ENCODE measurements at regions not wholly inside any gene's neighbourhood (a gene's known extent, or its start where the extent isn't known, plus 50 kb on each side); places are given as distances from the start of the nearest gene placed in this dataset.

DNA sequence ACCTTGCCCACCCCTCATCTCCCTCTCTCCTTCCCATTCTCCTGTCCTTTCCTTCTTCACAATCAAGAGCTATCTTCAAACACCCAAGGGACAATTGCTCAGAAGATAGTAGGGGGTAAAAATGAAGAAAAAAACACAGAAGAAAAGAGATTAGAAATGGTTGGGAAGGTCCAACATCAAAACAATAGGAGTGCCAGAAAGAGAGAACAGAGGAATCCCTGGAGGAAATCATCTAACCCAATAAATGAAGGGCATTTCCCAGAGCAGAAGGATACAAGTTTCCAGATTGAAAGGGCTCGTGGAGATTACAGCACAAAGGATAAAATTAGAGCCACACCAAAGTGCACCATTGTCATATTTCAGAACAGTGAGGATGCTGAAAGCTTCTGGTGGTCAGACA, 145.6 kb downstream of the OAT start:
- POLR2A ChIA-PET: no interaction called here

DNA sequence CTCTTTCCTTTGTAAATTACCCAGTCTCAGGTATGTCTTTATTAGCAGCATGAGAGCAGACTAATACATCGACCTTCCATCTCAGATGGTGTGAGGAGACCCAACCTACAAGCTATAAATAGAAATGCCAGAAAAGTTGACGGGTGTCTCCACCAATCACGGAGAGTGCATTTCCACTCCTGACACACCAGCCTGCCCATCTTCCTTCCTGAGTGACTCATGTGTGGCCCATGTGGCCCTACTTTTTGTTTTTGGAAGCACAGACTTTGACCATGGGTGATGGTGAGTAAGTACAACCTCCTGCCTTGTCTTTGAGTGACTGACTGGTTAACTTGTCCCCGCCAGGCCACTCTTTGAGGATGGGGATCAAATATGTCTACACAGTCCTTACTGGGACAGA, 147.0 kb downstream of the OAT start:
- no peak for DNase-seq
- no peak for ATAC-seq
- Mint-ChIP-seq H3K4me1 (ENCODE audit: low read depth) (no peaks in the 10 kb centered on the region), H3K36me3 (ENCODE audit: low read depth) (no peaks in the 10 kb centered on the region), H3K4me3 (no peak overlapping the region), H3K9me3 (ENCODE audit: insufficient read depth) (peaks cover 14% of the 10 kb centered on the region), H3K27me3 (ENCODE audit: low read depth) (peaks cover 10% of the 10 kb centered on the region), H3K27ac (no peak overlapping the region)
- ChIA-PET CTCF (no interaction called here), POLR2A (no interaction called here)

More for the DNA sequence above, 145.6 kb downstream of the OAT start:
- Mint-ChIP-seq H3K4me1 (ENCODE audit: low read depth) (no peaks in the 10 kb centered on the region), H3K27ac (no peak overlapping the region), H3K36me3 (ENCODE audit: low read depth) (no peaks in the 10 kb centered on the region), H3K27me3 (ENCODE audit: low read depth) (peaks cover 10% of the 10 kb centered on the region), H3K9me3 (ENCODE audit: insufficient read depth) (peaks cover 14% of the 10 kb centered on the region), H3K4me3 (no peak overlapping the region)
- CTCF ChIA-PET: no interaction called here
- DNase-seq: no peak
- no peak for ATAC-seq

DNA sequence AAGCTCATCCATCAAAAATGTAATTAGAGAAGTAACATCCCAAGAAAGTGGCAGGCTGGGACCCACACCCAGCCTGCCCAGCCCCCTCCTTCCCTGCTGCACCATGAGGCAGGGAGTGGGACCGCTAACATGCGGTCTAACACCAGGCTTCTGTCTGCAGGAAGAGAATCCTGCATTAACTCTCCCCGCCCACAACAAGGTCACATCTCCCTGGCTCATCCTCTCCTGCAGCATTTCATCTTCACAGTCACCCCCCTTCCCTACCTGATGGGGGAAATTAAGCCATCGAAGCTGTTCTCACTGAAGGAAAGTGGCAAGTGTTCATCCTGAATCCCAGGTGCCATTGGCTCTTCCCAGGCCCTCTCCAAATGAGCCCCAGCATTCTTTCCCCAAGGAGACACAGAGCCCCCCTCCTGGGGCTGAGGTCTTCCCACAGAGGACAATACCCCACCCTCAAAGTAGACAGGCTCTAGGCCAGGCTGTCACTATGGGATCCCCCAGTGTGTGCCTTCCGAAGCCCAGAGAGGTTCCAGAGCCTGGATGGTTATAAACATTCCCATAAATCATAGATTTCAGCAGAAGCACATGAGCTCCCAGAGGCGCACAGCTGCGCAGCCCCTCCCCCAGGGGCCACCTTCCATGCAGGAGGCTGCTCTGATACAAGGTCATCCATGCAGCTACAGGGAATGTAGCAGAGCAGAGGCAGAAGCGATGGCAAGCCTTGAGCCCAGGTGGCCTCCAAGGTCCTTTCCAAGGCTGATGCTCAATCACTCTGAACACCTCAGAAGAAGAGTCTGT, 148.0 kb downstream of the OAT start:
- no peaks in the 10 kb centered on the region for H3K4me1 Mint-ChIP-seq (ENCODE audit: low read depth)
- H3K4me3 Mint-ChIP-seq: no peak overlapping the region
- H3K27ac Mint-ChIP-seq: no peak overlapping the region
- ChIA-PET POLR2A (no interaction called here), CTCF (no interaction called here)
- H3K9me3 Mint-ChIP-seq (ENCODE audit: insufficient read depth): peaks cover 14% of the 10 kb centered on the region
- DNase-seq (no peak), ATAC-seq (no peak)
- no peaks in the 10 kb centered on the region for H3K36me3 Mint-ChIP-seq (ENCODE audit: low read depth)
- peaks cover 10% of the 10 kb centered on the region for H3K27me3 Mint-ChIP-seq (ENCODE audit: low read depth)

DNA sequence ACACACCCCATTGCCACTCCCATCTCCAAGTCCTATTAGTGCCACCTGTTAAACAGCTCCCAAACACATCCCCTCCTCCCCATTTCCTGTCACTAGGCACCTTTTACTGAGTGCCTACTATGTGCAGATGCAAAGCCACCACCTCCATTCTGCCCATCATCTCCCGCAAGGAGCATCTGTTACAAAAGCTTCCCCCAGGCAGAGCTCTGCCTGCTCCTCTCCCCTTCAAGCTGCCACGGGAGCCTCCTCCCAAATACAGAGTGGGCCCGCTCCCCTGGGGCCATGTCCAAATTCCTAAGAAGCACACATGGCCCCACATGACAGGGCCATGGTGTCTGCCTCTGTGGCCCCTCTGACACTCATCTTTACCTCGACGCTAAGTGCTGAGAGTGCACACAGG, 149.7 kb downstream of the OAT start:
- DNase-seq (no peak), ATAC-seq (no peak)
- Mint-ChIP-seq H3K36me3 (ENCODE audit: low read depth) (no peaks in the 10 kb centered on the region), H3K27ac (no peak overlapping the region), H3K9me3 (ENCODE audit: insufficient read depth) (peaks cover 14% of the 10 kb centered on the region), H3K27me3 (ENCODE audit: low read depth) (peaks cover 4% of the 10 kb centered on the region), H3K4me1 (ENCODE audit: low read depth) (no peaks in the 10 kb centered on the region), H3K4me3 (no peak overlapping the region)
- ChIA-PET CTCF (no interaction called here), POLR2A (no interaction called here)

DNA sequence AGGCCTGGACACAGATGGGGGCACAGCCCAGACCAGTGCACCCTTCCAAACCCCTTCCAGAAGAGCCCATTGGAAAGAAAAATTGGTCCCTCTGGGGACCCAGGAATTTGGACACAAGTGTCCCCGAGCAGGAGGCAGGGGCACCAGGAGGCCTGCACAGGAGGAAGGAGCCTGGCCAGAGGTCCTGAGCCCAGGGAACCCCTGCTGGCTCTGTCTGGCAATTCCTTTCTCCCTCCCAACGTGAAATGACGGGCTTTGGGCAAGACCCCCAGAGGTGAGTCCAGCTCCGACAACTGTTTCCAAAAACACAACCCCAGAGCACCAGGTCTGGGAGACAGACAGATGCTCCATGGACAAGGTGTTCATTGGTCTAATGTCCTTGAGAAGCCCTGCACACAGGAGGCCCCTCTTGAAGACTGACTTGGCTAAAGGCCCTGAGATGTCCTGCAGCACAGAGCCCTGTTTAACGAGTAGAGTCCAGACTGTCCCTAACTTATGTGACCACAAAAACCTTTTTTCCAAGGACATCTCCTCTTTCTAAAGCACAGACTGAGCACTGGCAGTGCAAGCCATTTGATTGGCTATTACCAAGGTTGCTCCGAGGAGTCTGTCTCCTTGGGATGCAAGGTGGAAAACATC, 150.7 kb downstream of the OAT start:
- Mint-ChIP-seq H3K4me1 (ENCODE audit: low read depth) (no peaks in the 10 kb centered on the region), H3K9me3 (ENCODE audit: insufficient read depth) (peaks cover 10% of the 10 kb centered on the region), H3K36me3 (ENCODE audit: low read depth) (no peaks in the 10 kb centered on the region), H3K4me3 (no peak overlapping the region), H3K27ac (no peak overlapping the region), H3K27me3 (ENCODE audit: low read depth) (peaks cover under 1% of the 10 kb centered on the region)
- POLR2A ChIA-PET: no interaction called here
- DNase-seq (no peak), ATAC-seq (no peak)
- CTCF ChIA-PET: no interaction called here

DNA sequence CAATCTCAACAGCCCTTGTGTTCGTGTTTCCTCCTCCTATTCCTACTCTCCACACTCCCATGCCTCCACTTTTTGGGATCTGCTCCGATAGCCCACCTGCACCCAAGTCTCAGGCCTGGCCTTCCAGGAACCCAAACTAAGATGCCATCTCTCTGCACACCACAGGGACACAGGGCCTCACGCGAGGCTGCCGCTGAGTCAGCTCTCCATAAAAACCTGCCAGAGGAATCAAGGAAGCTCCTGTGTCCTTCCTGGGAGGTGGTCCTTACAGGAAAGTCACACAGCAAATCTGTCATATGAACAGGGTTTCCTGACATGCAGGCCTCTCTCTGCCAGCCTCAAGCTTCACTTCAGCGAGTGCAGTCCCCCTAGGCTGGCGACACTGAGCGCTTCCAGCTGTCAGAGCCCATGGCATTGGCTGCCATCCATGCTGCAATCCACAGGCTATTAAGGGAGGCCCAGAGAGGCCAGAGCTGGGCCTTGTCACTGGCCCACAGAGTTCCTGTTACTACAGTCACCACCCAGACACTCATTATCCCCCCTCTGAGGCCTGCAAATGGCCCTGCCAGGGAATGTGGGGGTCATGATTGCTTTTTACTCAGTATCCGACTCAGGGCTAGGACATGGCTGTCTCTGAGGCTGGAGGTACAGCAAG, 151.4 kb downstream of the OAT start:
- no peak for ATAC-seq

DNA sequence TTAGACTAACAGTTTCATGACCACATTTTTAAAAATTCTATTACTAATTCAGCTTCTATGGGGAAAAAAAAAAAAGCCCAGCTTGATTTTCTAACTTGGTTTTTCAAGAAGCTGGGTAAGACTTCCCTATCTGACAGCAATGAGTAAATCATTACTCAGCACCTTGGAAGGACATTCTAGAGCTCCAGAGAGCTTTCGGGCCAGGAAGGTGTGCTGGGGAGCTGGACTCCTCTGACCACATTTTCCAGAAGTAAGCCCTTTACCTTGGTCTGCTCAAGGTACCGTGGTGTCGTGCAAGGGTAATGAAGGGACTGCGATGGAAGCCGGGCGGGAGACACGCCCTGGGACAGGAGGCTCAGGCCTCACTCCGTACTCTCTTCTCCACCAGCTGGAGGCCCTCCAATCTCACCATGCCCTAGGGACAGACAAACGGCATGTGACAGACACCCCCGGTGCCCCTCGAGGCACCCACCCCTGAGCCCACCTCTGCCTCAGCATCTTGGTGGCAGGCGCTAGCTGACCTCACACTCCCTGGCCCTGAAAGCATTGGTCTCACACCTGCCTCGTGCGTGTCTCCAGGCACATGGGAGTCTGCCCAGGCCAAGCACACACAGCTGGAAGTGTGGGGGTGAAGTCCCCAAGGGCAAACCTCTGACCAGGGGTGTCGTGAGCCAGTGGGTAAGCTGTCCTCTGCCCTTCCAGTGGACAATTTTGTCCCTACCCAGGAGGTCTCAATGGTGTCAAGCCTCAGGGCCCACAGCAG, 152.1 kb downstream of the OAT start:
- no peak overlapping the region for H3K27ac Mint-ChIP-seq
- H3K27me3 Mint-ChIP-seq (ENCODE audit: low read depth): no peaks in the 10 kb centered on the region
- ATAC-seq: no peak
- H3K9me3 Mint-ChIP-seq (ENCODE audit: insufficient read depth): no peaks in the 10 kb centered on the region
- no peaks in the 10 kb centered on the region for H3K36me3 Mint-ChIP-seq (ENCODE audit: low read depth)
- no peak for DNase-seq
- ChIA-PET POLR2A (interaction anchor here (0.7 kb wide), 1 partner anchor 62 kb away, joined by 3 read pairs; no protein-coding TSS in a partner anchor), CTCF (no interaction called here)
- H3K4me3 Mint-ChIP-seq: no peak overlapping the region
- no peaks in the 10 kb centered on the region for H3K4me1 Mint-ChIP-seq (ENCODE audit: low read depth)

More for the DNA sequence above, 151.4 kb downstream of the OAT start:
- CTCF ChIA-PET: no interaction called here
- Mint-ChIP-seq H3K36me3 (ENCODE audit: low read depth) (no peaks in the 10 kb centered on the region), H3K9me3 (ENCODE audit: insufficient read depth) (peaks cover 4% of the 10 kb centered on the region), H3K4me1 (ENCODE audit: low read depth) (no peaks in the 10 kb centered on the region), H3K4me3 (no peak overlapping the region), H3K27ac (no peak overlapping the region), H3K27me3 (ENCODE audit: low read depth) (no peaks in the 10 kb centered on the region)
- DNase-seq: no peak
- POLR2A ChIA-PET: interaction anchor here (0.7 kb wide), 1 partner anchor 62 kb away, joined by 3 read pairs; no protein-coding TSS in a partner anchor

DNA sequence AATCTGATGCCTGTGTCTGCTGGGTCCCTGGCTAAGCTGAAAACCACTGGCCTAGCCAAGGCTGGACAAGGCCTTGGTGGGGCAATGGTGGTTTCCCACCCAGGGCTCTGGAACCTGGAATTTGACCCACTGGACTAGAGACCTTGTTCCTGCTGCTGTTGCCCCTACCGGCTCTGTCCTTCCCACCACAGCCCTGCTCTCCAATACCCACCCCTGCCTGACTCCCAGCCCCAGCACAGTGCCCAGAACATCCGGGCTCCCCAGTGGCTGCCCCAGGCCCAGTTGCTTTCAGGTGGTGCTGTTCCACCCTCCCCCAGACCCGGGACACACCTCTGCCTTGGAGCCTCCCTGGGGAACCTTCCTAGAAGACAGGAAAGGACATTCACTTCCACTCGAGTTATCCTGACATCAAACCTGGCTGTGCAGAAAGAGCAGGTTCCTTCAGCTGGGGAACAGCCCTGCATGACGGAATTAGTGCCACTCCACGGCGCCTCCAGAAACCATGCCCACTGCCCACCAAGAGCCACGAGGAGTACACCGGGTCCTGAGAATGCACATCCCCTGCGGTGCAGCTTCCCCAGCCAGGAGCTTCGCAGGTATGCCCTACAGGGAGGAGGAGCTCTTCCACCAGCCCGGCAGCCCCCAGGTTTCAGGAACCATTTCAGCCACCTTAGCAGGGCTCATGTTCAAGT, 152.8 kb downstream of the OAT start:
- Mint-ChIP-seq H3K27ac (no peak overlapping the region), H3K4me3 (no peak overlapping the region), H3K27me3 (ENCODE audit: low read depth) (no peaks in the 10 kb centered on the region), H3K4me1 (ENCODE audit: low read depth) (no peaks in the 10 kb centered on the region), H3K36me3 (ENCODE audit: low read depth) (no peaks in the 10 kb centered on the region), H3K9me3 (ENCODE audit: insufficient read depth) (no peaks in the 10 kb centered on the region)
- POLR2A ChIA-PET: no interaction called here
- ATAC-seq: no peak
- CTCF ChIA-PET: no interaction called here
- no peak for DNase-seq

DNA sequence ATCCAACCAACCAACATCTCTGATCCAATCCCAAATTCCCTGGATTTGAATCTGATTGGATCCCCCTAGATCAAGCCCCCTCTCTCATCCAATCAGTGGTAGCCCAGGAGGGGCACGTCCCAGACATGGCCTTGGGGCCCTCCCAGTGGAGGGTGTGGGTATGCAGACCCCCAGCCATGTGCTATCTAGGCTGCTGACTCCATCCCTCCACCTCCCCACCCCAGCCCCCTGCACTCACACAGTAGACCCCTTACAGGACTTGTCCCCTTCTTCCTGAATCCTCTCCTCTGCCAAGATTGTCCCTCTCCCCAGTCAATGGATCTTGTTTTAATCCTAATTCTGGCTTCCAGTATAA, 153.4 kb downstream of the OAT start:
- no peak for DNase-seq
- ChIA-PET POLR2A (no interaction called here), CTCF (no interaction called here)
- H3K27me3 Mint-ChIP-seq (ENCODE audit: low read depth): no peaks in the 10 kb centered on the region
- H3K27ac Mint-ChIP-seq: no peak overlapping the region
- H3K4me1 Mint-ChIP-seq (ENCODE audit: low read depth): no peaks in the 10 kb centered on the region
- no peak for ATAC-seq
- H3K36me3 Mint-ChIP-seq (ENCODE audit: low read depth): no peaks in the 10 kb centered on the region
- no peak overlapping the region for H3K4me3 Mint-ChIP-seq
- H3K9me3 Mint-ChIP-seq (ENCODE audit: insufficient read depth): no peaks in the 10 kb centered on the region

DNA sequence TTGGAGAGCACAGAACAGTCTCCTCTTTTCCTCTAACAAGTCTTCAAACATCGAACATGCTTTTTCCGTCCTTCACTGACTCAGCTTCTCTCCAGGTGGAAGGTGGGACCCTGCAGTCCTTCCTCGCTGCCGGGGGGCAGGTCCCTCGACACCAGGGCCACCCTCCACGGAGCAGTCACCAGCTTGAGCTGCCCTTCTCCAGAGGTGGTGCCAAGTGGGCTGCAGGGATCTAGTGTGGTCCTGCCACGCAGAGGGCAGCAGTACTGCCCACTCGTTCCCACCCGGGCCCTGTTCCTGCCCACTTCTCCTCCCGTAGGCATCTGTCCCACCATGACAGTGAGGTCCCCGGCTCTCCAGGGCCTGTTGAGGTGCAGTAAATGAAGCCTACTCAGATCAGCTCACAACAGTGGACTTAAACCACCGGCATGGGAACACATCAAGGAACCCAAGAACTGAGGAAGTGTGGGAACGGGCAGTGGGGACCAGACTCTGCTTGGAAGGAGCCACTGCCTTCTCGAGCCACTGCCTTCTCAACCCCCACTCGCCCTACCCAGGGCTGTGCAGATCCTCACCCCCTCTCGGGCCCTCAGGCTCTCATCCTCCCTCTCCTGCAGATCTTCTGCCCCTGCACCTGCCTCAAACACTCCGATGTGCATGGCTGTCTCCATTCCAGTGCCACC, 153.9 kb downstream of the OAT start:
- CTCF ChIA-PET: interaction anchor here (1.0 kb wide), 1 partner anchor 124 kb away, joined by 3 read pairs; no protein-coding TSS in a partner anchor
- Mint-ChIP-seq H3K27ac (no peak overlapping the region), H3K4me1 (ENCODE audit: low read depth) (no peaks in the 10 kb centered on the region), H3K4me3 (no peak overlapping the region), H3K36me3 (ENCODE audit: low read depth) (no peaks in the 10 kb centered on the region), H3K9me3 (ENCODE audit: insufficient read depth) (no peaks in the 10 kb centered on the region), H3K27me3 (ENCODE audit: low read depth) (no peaks in the 10 kb centered on the region)
- POLR2A ChIA-PET: no interaction called here
- ATAC-seq: no peak
- no peak for DNase-seq

DNA sequence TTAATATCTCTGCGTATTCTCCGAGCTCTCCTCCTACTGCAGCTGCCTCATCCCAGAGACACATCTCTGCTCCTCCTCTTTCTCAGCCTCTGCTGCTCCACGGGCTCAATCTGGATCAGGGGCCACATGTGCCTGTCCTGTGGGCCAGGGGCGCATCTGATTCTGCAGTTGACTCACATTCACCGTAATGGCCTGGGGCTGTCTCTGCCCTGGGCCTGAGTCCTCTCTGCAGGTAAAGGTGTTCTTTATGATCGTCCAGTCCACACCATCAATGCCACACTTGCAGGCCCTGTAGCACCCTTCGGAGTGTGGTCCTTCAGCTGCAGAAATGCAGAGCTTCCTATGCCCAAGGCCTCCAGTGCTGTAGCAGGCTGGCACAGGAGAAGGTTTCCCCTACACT, 154.5 kb downstream of the OAT start:
- no peaks in the 10 kb centered on the region for H3K9me3 Mint-ChIP-seq (ENCODE audit: insufficient read depth)
- H3K36me3 Mint-ChIP-seq (ENCODE audit: low read depth): no peaks in the 10 kb centered on the region
- ChIA-PET POLR2A (no interaction called here), CTCF (interaction anchor here (1.0 kb wide), 1 partner anchor 125 kb away, joined by 3 read pairs; no protein-coding TSS in a partner anchor)
- no peaks in the 10 kb centered on the region for H3K27me3 Mint-ChIP-seq (ENCODE audit: low read depth)
- no peaks in the 10 kb centered on the region for H3K4me1 Mint-ChIP-seq (ENCODE audit: low read depth)
- DNase-seq: no peak
- no peak overlapping the region for H3K4me3 Mint-ChIP-seq
- no peak overlapping the region for H3K27ac Mint-ChIP-seq
- ATAC-seq: no peak

All from activated CD8-positive, alpha-beta T cell treated with anti-CD3 and anti-CD28 coated beads, Interleukin-2, amount 10 ng/mL, durations not matched to agents 7 days and 5 days (primary cell).